Astrocyte (in vitro differentiated cells and primary cell): ENCODE measurements at regions not wholly inside any gene's neighbourhood (a gene's known extent, or its start where the extent isn't known, plus 50 kb on each side); places are given as distances from the start of the nearest gene placed in this dataset.
A peak's percentile ranks its signal among the peaks of the same experiment; 100 is the strongest.

Source experiments
- DNase-seq: peaks from one replicate; pipeline ENCODE4 v3.0.0-alpha.2; 2010; ENCODE audit warnings: low read depth
- FAIRE-seq: peaks from 2 replicates; lab custom pipeline; 2011; peaks lifted over from hg19 to GRCh38; lab: Jason Lieb, UNC
- H2AFZ ChIP-seq: 2 replicates; pipeline ENCODE4 v1.6.0; 2012; ENCODE audit warnings: low read depth, low read length, inconsistent platforms
- H3K27ac ChIP-seq: 2 replicates; pipeline ENCODE4 v1.5.1; 2011; ENCODE audit warnings: low read depth, low read length, inconsistent platforms
- H3K27me3 ChIP-seq: 2 replicates; pipeline ENCODE4 v1.6.0; 2011; ENCODE audit warnings: low read length, inconsistent platforms; ENCODE audit not compliant: insufficient read depth
- H3K36me3 ChIP-seq: 2 replicates; pipeline ENCODE4 v1.5.1; 2011; ENCODE audit warnings: low read length, inconsistent platforms; ENCODE audit not compliant: insufficient read depth
- H3K4me1 ChIP-seq: 2 replicates; pipeline ENCODE4 v1.5.1; 2011; ENCODE audit warnings: low read length, inconsistent platforms; ENCODE audit not compliant: insufficient read depth
- H3K4me2 ChIP-seq: 2 replicates; pipeline ENCODE4 v1.6.0; 2012; ENCODE audit warnings: low read length, inconsistent platforms
- H3K4me3 ChIP-seq: 2 replicates; pipeline ENCODE4 v1.5.1; 2011; ENCODE audit warnings: low read depth, mild to moderate bottlenecking, low read length, inconsistent platforms; ENCODE audit not compliant: insufficient read depth
- H3K79me2 ChIP-seq: 2 replicates; pipeline ENCODE4 v1.6.0; 2012; ENCODE audit warnings: mild to moderate bottlenecking, low read length, inconsistent platforms; ENCODE audit not compliant: insufficient read depth
- H3K9ac ChIP-seq: 2 replicates; pipeline ENCODE4 v1.6.0; 2012; ENCODE audit warnings: mild to moderate bottlenecking, low read length, inconsistent platforms
- H3K9me3 ChIP-seq: 2 replicates; pipeline ENCODE4 v1.5.1; 2012; ENCODE audit warnings: low read depth, mild to moderate bottlenecking, low read length, inconsistent platforms; ENCODE audit not compliant: insufficient read depth
- H4K20me1 ChIP-seq: 2 replicates; pipeline ENCODE4 v1.6.0; 2012; ENCODE audit warnings: low read length, inconsistent platforms; ENCODE audit not compliant: insufficient read depth
- H3K27ac Mint-ChIP-seq: one replicate; pipeline ENCODE4 v1.8.0; 2021; ENCODE audit warnings: mild to moderate bottlenecking, mixed read lengths; ENCODE audit not compliant: unreplicated experiment
- H3K27me3 Mint-ChIP-seq: one replicate; pipeline ENCODE4 v1.8.0; 2021; ENCODE audit warnings: low read depth, mixed read lengths; ENCODE audit not compliant: unreplicated experiment
- H3K36me3 Mint-ChIP-seq: one replicate; pipeline ENCODE4 v1.8.0; 2021; ENCODE audit warnings: low read depth, mixed read lengths; ENCODE audit not compliant: unreplicated experiment
- H3K4me1 Mint-ChIP-seq: one replicate; pipeline ENCODE4 v1.8.0; 2021; ENCODE audit warnings: low read depth, mixed read lengths; ENCODE audit not compliant: unreplicated experiment
- H3K4me3 Mint-ChIP-seq: one replicate; pipeline ENCODE4 v1.8.0; 2021; ENCODE audit warnings: mild to moderate bottlenecking, moderate library complexity, mixed read lengths; ENCODE audit not compliant: unreplicated experiment
- H3K9me3 Mint-ChIP-seq: one replicate; pipeline ENCODE4 v1.8.0; 2021; ENCODE audit warnings: mild to moderate bottlenecking, mixed read lengths; ENCODE audit not compliant: unreplicated experiment
- CTCF ChIP-seq: IDR thresholded peaks from 2 replicates; pipeline ENCODE4 v1.5.1; 2011; ENCODE audit warnings: low read depth, mild to moderate bottlenecking, inconsistent platforms, low read length, moderate library complexity; ENCODE audit not compliant: insufficient read depth
- EZH2 ChIP-seq: IDR thresholded peaks from 2 replicates; pipeline ENCODE4 v1.6.1; 2012; ENCODE audit warnings: mild to moderate bottlenecking, low read length, inconsistent platforms; ENCODE audit not compliant: insufficient read depth

- no peak for DNase-seq
- no peak for FAIRE-seq
- Mint-ChIP-seq H3K9me3 (no peaks in the 10 kb centered on the region), H3K4me3 (no peak overlapping the region), H3K36me3 (no peaks in the 10 kb centered on the region), H3K4me1 (peaks cover 5% of the 10 kb centered on the region), H3K27ac (no peak overlapping the region), H3K27me3 (no peaks in the 10 kb centered on the region)
- H3K36me3 ChIP-seq = no peaks in the 10 kb centered on the region
- H3K4me1 ChIP-seq = no peaks in the 10 kb centered on the region
- no peaks in the 10 kb centered on the region for H3K79me2 ChIP-seq
- no peaks in the 10 kb centered on the region for H3K9me3 ChIP-seq
- TF ChIP-seq EZH2 (no peak), CTCF (no peak)
- no peaks in the 10 kb centered on the region for H4K20me1 ChIP-seq
- no peaks in the 10 kb centered on the region for H3K27me3 ChIP-seq
- no peak overlapping the region for H2AFZ ChIP-seq
- H3K9ac ChIP-seq = no peak overlapping the region
- no peak overlapping the region for H3K4me3 ChIP-seq
- H3K27ac ChIP-seq = no peak overlapping the region
- H3K4me2 ChIP-seq = no peak overlapping the region
Observed at GRCh38 chr2:186103276-186103675, 364.7 kb downstream of the FSIP2 start.

- no peaks in the 10 kb centered on the region for H3K27me3 ChIP-seq
- no peak overlapping the region for H3K4me3 ChIP-seq
- Mint-ChIP-seq H3K9me3 (no peaks in the 10 kb centered on the region), H3K27me3 (no peaks in the 10 kb centered on the region), H3K4me3 (no peak overlapping the region), H3K4me1 (no peaks in the 10 kb centered on the region), H3K27ac (no peak overlapping the region), H3K36me3 (no peaks in the 10 kb centered on the region)
- FAIRE-seq = no peak
- H3K27ac ChIP-seq = no peak overlapping the region
- no peaks in the 10 kb centered on the region for H3K36me3 ChIP-seq
- TF ChIP-seq CTCF (no peak), EZH2 (no peak)
- no peak overlapping the region for H2AFZ ChIP-seq
- H3K9me3 ChIP-seq = no peaks in the 10 kb centered on the region
- H3K4me2 ChIP-seq = no peak overlapping the region
- no peak overlapping the region for H3K9ac ChIP-seq
- no peaks in the 10 kb centered on the region for H4K20me1 ChIP-seq
- no peaks in the 10 kb centered on the region for H3K79me2 ChIP-seq
- no peaks in the 10 kb centered on the region for H3K4me1 ChIP-seq
- peak; percentile 12 for DNase-seq
Observed at GRCh38 chr2:186105016-186105724, 366.6 kb downstream of the FSIP2 start.

GRCh38 chr2:186108470-186108869 lies 369.9 kb downstream of the FSIP2 start:
- H3K9ac ChIP-seq = no peak overlapping the region
- DNase-seq = no peak
- no peaks in the 10 kb centered on the region for H3K27me3 ChIP-seq
- no peak overlapping the region for H2AFZ ChIP-seq
- no peaks in the 10 kb centered on the region for H3K36me3 ChIP-seq
- Mint-ChIP-seq H3K27ac (no peak overlapping the region), H3K36me3 (no peaks in the 10 kb centered on the region), H3K4me1 (no peaks in the 10 kb centered on the region), H3K4me3 (no peak overlapping the region), H3K27me3 (no peaks in the 10 kb centered on the region), H3K9me3 (no peaks in the 10 kb centered on the region)
- no peak overlapping the region for H3K4me3 ChIP-seq
- H4K20me1 ChIP-seq = no peaks in the 10 kb centered on the region
- no peaks in the 10 kb centered on the region for H3K79me2 ChIP-seq
- no peak overlapping the region for H3K4me2 ChIP-seq
- no peaks in the 10 kb centered on the region for H3K4me1 ChIP-seq
- TF ChIP-seq CTCF (no peak), EZH2 (no peak)
- no peak overlapping the region for H3K27ac ChIP-seq
- no peak for FAIRE-seq
- no peaks in the 10 kb centered on the region for H3K9me3 ChIP-seq
